Stimulated activated memory B cell treated with anti-CD40 and anti-IgM and Interleukin-4, amounts not matched to agents 10 μg/mL and 1 μg/mL and 100 μg/mL, for 72 hours (primary cell): ENCODE measurements at regions not wholly inside any gene's neighbourhood (a gene's known extent, or its start where the extent isn't known, plus 50 kb on each side); places are given as distances from the start of the nearest gene placed in this dataset.

Experiments
- ATAC-seq: fragments of 150-1000 bp; cut with Tn5 transposase; 2 replicates; pipeline ENCODE4 v1.10.0; 2021
- H3K27ac Mint-ChIP-seq: one replicate; pipeline ENCODE4 v1.8.0; 2022; ENCODE audit warnings: mild to moderate bottlenecking, mixed read lengths
- H3K27me3 Mint-ChIP-seq: one replicate; pipeline ENCODE4 v1.8.0; 2022; ENCODE audit warnings: mixed read lengths
- H3K36me3 Mint-ChIP-seq: one replicate; pipeline ENCODE4 v1.8.0; 2022; ENCODE audit warnings: mixed read lengths
- H3K4me1 Mint-ChIP-seq: one replicate; pipeline ENCODE4 v1.8.0; 2022; ENCODE audit warnings: mixed read lengths
- H3K4me3 Mint-ChIP-seq: one replicate; pipeline ENCODE4 v1.8.0; 2022; ENCODE audit warnings: mild to moderate bottlenecking, moderate library complexity, mixed read lengths
- H3K9me3 Mint-ChIP-seq: one replicate; pipeline ENCODE4 v1.8.0; 2022; ENCODE audit warnings: mixed read lengths

DNA sequence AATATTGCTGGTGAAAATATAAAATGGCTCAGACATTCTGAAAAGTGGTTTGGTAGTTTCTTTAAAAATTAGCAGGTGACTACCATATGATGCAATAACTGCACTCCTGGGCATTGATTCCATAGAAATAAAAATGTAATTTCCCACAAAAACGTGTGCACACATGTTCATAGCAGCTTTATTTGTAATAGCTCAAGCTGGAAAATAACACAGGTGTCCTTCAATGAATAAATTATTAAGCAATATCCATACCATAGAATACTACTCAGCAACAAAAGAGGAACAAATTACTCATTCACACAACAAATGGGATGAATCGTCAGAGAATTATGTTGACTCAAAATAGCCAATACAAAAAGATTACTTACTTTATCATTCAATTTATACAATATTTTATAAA lies 893.7 kb upstream of the SLIT2 start:
- Mint-ChIP-seq H3K9me3 (no peaks in the 10 kb centered on the region), H3K4me3 (no peak overlapping the region), H3K27ac (no peak overlapping the region), H3K27me3 (no peaks in the 10 kb centered on the region), H3K36me3 (no peaks in the 10 kb centered on the region), H3K4me1 (no peaks in the 10 kb centered on the region)
- ATAC-seq: no peak

DNA sequence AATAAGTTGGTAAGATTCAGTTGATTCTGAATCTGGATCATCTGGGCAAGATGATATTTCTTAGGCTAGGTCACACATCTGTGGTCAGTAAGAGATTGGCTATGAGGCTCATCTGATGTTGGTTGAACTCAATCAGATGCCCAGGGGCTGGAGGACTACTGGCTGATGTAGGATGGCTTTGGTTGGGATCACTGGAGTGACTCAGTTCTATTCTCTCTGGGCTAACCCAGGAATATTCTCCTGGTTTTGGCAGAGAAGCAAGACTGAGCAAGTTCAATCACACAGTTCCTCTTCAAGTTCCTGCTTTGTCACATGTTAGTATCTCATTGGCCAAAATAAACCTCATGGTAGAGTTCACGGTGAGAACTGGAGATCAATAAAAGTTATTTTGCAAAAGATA lies 902.3 kb upstream of the SLIT2 start:
- Mint-ChIP-seq H3K36me3 (no peaks in the 10 kb centered on the region), H3K27me3 (no peaks in the 10 kb centered on the region), H3K4me3 (no peak overlapping the region), H3K9me3 (no peaks in the 10 kb centered on the region), H3K27ac (no peak overlapping the region), H3K4me1 (no peaks in the 10 kb centered on the region)
- ATAC-seq: no peak

DNA sequence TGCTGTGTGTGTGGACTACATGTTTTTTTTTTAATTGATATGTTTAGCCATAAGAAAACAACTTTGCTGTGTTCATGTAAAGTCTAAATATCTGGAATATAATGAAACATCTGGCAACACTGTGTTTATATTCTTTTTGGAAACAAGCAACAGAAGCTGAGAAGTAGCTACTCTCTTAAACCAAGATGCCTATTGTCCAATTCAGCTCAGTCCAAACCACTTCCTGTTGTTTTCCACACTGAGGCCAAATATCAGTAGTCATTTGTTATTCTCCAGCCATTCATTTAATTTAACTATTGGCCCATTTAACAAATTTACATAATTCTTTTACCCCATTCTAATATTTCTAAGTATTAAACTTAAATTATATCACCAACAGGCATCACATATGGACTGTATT lies 903.0 kb upstream of the SLIT2 start:
- no peak overlapping the region for H3K27ac Mint-ChIP-seq
- H3K9me3 Mint-ChIP-seq: no peaks in the 10 kb centered on the region
- H3K4me1 Mint-ChIP-seq: no peaks in the 10 kb centered on the region
- H3K36me3 Mint-ChIP-seq: no peaks in the 10 kb centered on the region
- H3K4me3 Mint-ChIP-seq: no peak overlapping the region
- H3K27me3 Mint-ChIP-seq: no peaks in the 10 kb centered on the region
- ATAC-seq: no peak

DNA sequence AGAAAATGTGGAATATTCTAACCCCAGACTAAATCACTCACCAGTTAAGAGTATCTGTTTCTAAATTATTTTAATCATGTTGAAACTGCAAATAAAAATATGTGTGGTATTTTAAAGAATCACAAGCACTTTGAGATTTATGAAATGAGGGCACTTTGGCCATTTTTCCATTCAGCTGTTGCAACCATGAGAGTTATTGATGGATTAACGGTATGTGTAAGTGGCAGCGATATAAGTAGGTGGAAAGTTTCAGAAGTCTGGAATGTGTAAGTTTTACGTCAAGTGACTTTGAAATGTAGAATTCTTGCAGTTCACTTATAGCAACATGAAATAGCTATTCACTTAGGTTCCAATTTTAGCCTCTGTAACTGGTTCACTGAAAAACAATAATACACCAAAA lies 905.1 kb upstream of the SLIT2 start:
- Mint-ChIP-seq H3K4me3 (no peak overlapping the region), H3K4me1 (no peaks in the 10 kb centered on the region), H3K27ac (no peak overlapping the region), H3K36me3 (no peaks in the 10 kb centered on the region), H3K27me3 (no peaks in the 10 kb centered on the region), H3K9me3 (peaks cover 3% of the 10 kb centered on the region)
- ATAC-seq: no peak

DNA sequence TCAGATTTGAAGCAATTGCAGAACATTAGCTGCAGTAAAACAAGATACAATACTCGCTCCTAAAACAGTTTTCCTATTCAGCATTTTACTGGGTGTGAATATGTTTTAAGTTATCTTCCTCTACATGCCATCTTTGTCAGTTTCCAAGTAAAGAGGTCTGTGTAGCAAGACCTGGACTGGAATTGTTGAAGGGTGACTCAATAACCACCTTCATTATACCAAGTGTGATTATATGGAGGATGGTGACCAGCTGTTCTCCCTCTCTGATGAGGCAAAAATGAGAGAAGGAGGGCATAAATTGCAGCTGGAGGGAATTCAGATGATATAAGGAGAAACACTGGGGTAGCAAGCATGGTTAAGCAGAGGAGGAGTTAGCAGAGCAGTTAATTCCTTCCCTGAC lies 922.1 kb upstream of the SLIT2 start:
- no peak for ATAC-seq
- Mint-ChIP-seq H3K4me3 (no peak overlapping the region), H3K9me3 (peaks cover 7% of the 10 kb centered on the region), H3K27ac (no peak overlapping the region), H3K4me1 (no peaks in the 10 kb centered on the region), H3K27me3 (no peaks in the 10 kb centered on the region), H3K36me3 (no peaks in the 10 kb centered on the region)

GRCh38 chr4:19329077-19329476 lies 922.6 kb upstream of the SLIT2 start:
- H3K36me3 Mint-ChIP-seq: no peaks in the 10 kb centered on the region
- H3K27ac Mint-ChIP-seq: no peak overlapping the region
- no peak for ATAC-seq
- no peaks in the 10 kb centered on the region for H3K27me3 Mint-ChIP-seq
- H3K9me3 Mint-ChIP-seq: peaks cover 7% of the 10 kb centered on the region
- no peak overlapping the region for H3K4me3 Mint-ChIP-seq
- H3K4me1 Mint-ChIP-seq: no peaks in the 10 kb centered on the region

GRCh38 chr4:19327364-19327763 lies 924.3 kb upstream of the SLIT2 start:
- no peak overlapping the region for H3K27ac Mint-ChIP-seq
- H3K4me1 Mint-ChIP-seq: no peaks in the 10 kb centered on the region
- H3K36me3 Mint-ChIP-seq: no peaks in the 10 kb centered on the region
- no peaks in the 10 kb centered on the region for H3K9me3 Mint-ChIP-seq
- no peak for ATAC-seq
- H3K4me3 Mint-ChIP-seq: no peak overlapping the region
- no peaks in the 10 kb centered on the region for H3K27me3 Mint-ChIP-seq

GRCh38 chr4:19324184-19324583 lies 927.5 kb upstream of the SLIT2 start:
- Mint-ChIP-seq H3K27me3 (no peaks in the 10 kb centered on the region), H3K4me1 (no peaks in the 10 kb centered on the region), H3K9me3 (no peaks in the 10 kb centered on the region), H3K4me3 (no peak overlapping the region), H3K27ac (no peak overlapping the region), H3K36me3 (no peaks in the 10 kb centered on the region)
- ATAC-seq: no peak

DNA sequence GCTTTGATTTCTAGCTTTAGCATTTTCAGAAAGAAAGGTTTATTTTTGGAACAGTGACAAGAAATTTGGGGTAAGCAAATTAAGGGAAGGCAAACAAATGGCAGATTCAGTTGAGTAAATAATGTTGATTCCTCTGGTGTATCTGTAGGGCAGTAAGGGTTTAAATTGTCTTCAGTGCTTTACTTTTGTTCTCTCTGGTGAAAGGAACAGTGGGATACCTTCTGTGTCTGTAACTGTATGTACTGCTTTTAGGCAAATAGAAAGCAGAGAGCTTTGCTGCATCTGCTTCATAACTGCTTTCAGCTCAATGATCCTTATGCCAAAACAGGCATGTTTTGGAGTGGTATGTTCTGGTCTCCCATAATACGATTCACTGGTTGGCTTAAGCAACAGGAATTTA lies 932.1 kb upstream of the SLIT2 start:
- Mint-ChIP-seq H3K9me3 (no peaks in the 10 kb centered on the region), H3K36me3 (no peaks in the 10 kb centered on the region), H3K27me3 (no peaks in the 10 kb centered on the region), H3K27ac (no peak overlapping the region), H3K4me1 (no peaks in the 10 kb centered on the region), H3K4me3 (no peak overlapping the region)
- ATAC-seq: no peak

DNA sequence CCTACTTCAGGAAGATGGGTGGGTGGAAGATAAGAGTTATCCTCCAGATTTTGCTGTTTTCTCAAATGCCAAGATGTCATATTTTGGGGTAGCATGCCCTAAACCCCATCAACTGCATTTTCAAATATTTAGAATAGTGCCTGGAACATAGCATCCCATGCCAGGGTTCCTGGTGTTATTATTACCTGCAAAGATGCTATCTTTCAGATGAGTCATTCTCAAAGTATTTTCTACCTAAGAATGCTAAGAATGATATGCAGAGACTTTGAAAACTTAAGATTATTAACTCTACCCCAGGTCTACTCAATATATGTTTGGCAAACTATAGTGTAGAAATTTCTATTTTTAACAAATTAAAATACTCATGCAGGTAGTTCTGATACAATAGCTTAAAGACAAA lies 934.3 kb upstream of the SLIT2 start:
- Mint-ChIP-seq H3K9me3 (no peaks in the 10 kb centered on the region), H3K27me3 (no peaks in the 10 kb centered on the region), H3K36me3 (no peaks in the 10 kb centered on the region), H3K4me3 (no peak overlapping the region), H3K4me1 (no peaks in the 10 kb centered on the region), H3K27ac (no peak overlapping the region)
- ATAC-seq: no peak

GRCh38 chr4:19314116-19314515 lies 937.6 kb upstream of the SLIT2 start:
- Mint-ChIP-seq H3K9me3 (peaks cover 3% of the 10 kb centered on the region), H3K4me1 (no peaks in the 10 kb centered on the region), H3K36me3 (no peaks in the 10 kb centered on the region), H3K27me3 (no peaks in the 10 kb centered on the region), H3K4me3 (no peak overlapping the region), H3K27ac (no peak overlapping the region)
- no peak for ATAC-seq

GRCh38 chr4:19309378-19309777 lies 942.3 kb upstream of the SLIT2 start:
- H3K27me3 Mint-ChIP-seq: no peaks in the 10 kb centered on the region
- no peak for ATAC-seq
- no peak overlapping the region for H3K4me3 Mint-ChIP-seq
- H3K9me3 Mint-ChIP-seq: peaks cover 3% of the 10 kb centered on the region
- no peak overlapping the region for H3K27ac Mint-ChIP-seq
- H3K36me3 Mint-ChIP-seq: no peaks in the 10 kb centered on the region
- H3K4me1 Mint-ChIP-seq: no peaks in the 10 kb centered on the region

DNA sequence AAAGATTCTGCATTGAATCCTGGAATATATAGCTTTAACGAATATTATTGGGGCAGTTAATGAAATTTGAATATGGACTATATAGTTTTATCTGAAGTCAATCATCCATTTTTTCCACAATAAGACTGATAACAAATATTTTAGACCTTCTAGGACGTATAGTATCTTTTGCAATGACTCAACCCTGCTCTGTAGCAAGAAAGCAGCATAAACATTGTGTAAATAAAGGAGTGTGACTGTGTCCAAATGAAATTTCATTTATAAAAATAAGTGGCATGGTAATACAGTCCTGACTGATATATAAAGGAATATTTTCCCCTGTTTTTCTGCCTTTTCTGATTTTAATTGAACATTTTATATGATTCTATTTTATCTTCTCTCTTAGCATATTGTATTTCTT lies 947.7 kb upstream of the SLIT2 start:
- ATAC-seq: no peak
- Mint-ChIP-seq H3K9me3 (no peaks in the 10 kb centered on the region), H3K27me3 (no peaks in the 10 kb centered on the region), H3K27ac (no peak overlapping the region), H3K4me3 (no peak overlapping the region), H3K4me1 (no peaks in the 10 kb centered on the region), H3K36me3 (no peaks in the 10 kb centered on the region)

DNA sequence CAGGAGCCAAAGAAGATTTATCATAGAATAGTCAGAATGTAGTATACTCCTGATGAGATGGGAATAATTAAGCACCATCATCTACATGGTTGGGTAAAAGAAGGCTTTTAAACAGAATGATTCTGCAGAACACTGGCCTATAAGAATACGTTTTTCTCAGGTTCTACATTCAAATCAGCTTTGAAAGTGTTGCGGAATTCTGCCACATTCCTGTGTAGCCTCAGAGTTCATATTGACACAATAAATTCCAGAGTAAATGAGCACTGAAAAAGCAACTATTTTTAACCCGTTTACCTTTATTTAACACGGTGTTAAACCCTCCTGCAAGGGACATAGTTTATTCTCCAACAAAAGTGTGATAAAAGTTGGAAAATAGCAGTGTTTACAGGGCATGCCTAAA lies 950.2 kb upstream of the SLIT2 start:
- no peaks in the 10 kb centered on the region for H3K27me3 Mint-ChIP-seq
- H3K4me3 Mint-ChIP-seq: no peak overlapping the region
- no peak overlapping the region for H3K27ac Mint-ChIP-seq
- no peaks in the 10 kb centered on the region for H3K36me3 Mint-ChIP-seq
- no peak for ATAC-seq
- H3K9me3 Mint-ChIP-seq: no peaks in the 10 kb centered on the region
- H3K4me1 Mint-ChIP-seq: no peaks in the 10 kb centered on the region

DNA sequence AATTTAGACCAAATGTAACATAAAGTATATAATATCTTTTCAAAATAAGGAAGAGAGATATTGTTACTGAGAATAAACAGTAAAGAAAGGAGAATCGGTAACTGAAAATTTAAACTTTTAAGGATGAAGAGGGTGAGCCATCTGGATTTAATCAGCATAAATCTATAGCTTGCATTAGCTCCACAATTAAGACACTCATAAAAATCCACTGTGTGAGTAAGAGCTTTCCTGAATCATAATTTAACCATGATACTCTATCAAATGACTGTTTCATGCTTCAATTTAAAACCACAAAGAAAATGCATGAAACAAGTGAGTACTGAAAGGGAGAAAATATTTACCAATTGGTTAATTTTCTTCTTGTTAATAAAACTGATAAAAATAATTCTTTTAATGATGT lies 951.5 kb upstream of the SLIT2 start:
- no peak for ATAC-seq
- H3K4me1 Mint-ChIP-seq: no peaks in the 10 kb centered on the region
- no peaks in the 10 kb centered on the region for H3K36me3 Mint-ChIP-seq
- H3K9me3 Mint-ChIP-seq: no peaks in the 10 kb centered on the region
- no peak overlapping the region for H3K4me3 Mint-ChIP-seq
- H3K27ac Mint-ChIP-seq: no peak overlapping the region
- no peaks in the 10 kb centered on the region for H3K27me3 Mint-ChIP-seq

- H3K4me1 Mint-ChIP-seq: no peaks in the 10 kb centered on the region
- H3K9me3 Mint-ChIP-seq: peaks cover 5% of the 10 kb centered on the region
- H3K27me3 Mint-ChIP-seq: no peaks in the 10 kb centered on the region
- no peaks in the 10 kb centered on the region for H3K36me3 Mint-ChIP-seq
- no peak overlapping the region for H3K27ac Mint-ChIP-seq
- H3K4me3 Mint-ChIP-seq: no peak overlapping the region
- ATAC-seq: no peak
Observed at GRCh38 chr4:19298998-19299397, 952.7 kb upstream of the SLIT2 start.

- H3K27me3 Mint-ChIP-seq: no peaks in the 10 kb centered on the region
Observed at GRCh38 chr4:19293781-19294180, 957.9 kb upstream of the SLIT2 start.

More at GRCh38 chr4:19293781-19294180, 957.9 kb upstream of the SLIT2 start:
- Mint-ChIP-seq H3K36me3 (no peaks in the 10 kb centered on the region), H3K27ac (no peak overlapping the region), H3K9me3 (peaks cover 25% of the 10 kb centered on the region), H3K4me3 (no peak overlapping the region), H3K4me1 (no peaks in the 10 kb centered on the region)
- no peak for ATAC-seq
